ENCODE measurements at regions not wholly inside any gene's neighbourhood (a gene's known extent, or its start where the extent isn't known, plus 50 kb on each side); places are given as distances from the start of the nearest gene placed in this dataset.

DNA sequence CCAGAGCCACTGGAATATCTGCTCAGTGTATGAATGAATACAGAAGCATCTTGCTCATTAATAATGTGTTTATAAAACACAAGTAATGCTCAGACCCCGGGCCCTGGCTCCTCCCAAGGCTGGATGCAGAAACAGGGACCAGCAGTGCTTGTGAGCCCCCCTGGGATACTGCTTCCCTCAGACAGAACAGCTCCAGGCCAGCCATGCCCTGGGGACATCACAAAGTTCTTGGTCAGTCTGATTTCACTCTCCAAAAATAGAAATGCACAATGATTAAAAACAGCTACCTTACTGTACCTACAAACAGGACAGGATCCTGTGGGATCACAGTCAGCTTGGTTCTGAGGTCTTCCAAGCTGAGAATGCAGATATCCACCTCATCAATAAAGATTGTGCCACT is 68.2 kb downstream of the ABCC12 start:
- H3K4me3 ChIP-seq (replicated peaks in 1 of 3; ENCODE audit: insufficient read depth in 1 of 3, low read depth in 2 of 3, low read length in 3 of 3), result no peak overlapping the region
- DNase-seq (ENCODE audit: low spot score) (no peak), ATAC-seq (no peak), FAIRE-seq (no peak)
- no peaks in the 10 kb centered on the region for H4K20me1 ChIP-seq (ENCODE audit: insufficient read depth, low read length)
- peaks cover 3 to 60% of the 10 kb centered on the region in 2 experiments; a peak in 4 of 5 replicates for H3K27me3 ChIP-seq (ENCODE audit: control insufficient read depth in 1 of 2, insufficient read depth in 2 of 2, low read length in 2 of 2)
- no peaks in the 10 kb centered on the region for H3K79me2 ChIP-seq (ENCODE audit: insufficient read depth, low read length)
- no peaks in the 10 kb centered on the region for H3K36me3 ChIP-seq (replicated peaks in 1 of 2; ENCODE audit: control insufficient read depth in 1 of 2, insufficient read depth in 2 of 2, low read length in 2 of 2)
- intact Hi-C loops (cut with micrococcal nuclease; ENCODE audit: unreplicated experiment) (loop anchor here (5.0 kb wide), 1 partner anchor 1440 kb away; no protein-coding TSS in a partner anchor), in situ Hi-C loops (cut with HindIII; ENCODE audit: extremely low pct_ligation_motif_present, low pct_unique_long_range_greater_than_20kb) (no loop called here)
- H3K4me2 ChIP-seq (ENCODE audit: low read depth, low read length), result no peak overlapping the region
- H3K4me1 ChIP-seq (ENCODE audit: insufficient read depth, low read length), result no peaks in the 10 kb centered on the region
- no peaks in the 10 kb centered on the region for H3K9me3 ChIP-seq (ENCODE audit: low read length)
- BruUV-seq (replicated peaks), result no TSS peak
- H2AFZ ChIP-seq (ENCODE audit: low read length), result no peak overlapping the region
- H3K27ac ChIP-seq (ENCODE audit: extremely low read length, insufficient read depth, low read length), result no peak overlapping the region
- ChIA-PET CTCF (ENCODE audit: low intra/inter-chr PET ratio, low total read pairs) (no interaction called here), POLR2A (no interaction called here)
- 0% methylated on average over 1 of the region's 1 CpG for WGBS (ENCODE audit: low lambda C conversion rate)
- H3K9ac ChIP-seq (ENCODE audit: insufficient read depth, low read depth, low read length), result no peak overlapping the region
- TF ChIP-seq ARNTL (CRISPR knock-in tag; IDR thresholded peaks at IDR 0.05), result no peak
- no peak for TF ChIP-seq FOXK2 (IDR thresholded peaks at IDR 0.05)
- TF ChIP-seq ZNF878 (CRISPR knock-in tag; IDR thresholded peaks at IDR 0.05), result no peak
- TF ChIP-seq GTF2F1 (IDR thresholded peaks at IDR 0.05; ENCODE audit: low read length), result no peak
- TF ChIP-seq, protein P1, sequence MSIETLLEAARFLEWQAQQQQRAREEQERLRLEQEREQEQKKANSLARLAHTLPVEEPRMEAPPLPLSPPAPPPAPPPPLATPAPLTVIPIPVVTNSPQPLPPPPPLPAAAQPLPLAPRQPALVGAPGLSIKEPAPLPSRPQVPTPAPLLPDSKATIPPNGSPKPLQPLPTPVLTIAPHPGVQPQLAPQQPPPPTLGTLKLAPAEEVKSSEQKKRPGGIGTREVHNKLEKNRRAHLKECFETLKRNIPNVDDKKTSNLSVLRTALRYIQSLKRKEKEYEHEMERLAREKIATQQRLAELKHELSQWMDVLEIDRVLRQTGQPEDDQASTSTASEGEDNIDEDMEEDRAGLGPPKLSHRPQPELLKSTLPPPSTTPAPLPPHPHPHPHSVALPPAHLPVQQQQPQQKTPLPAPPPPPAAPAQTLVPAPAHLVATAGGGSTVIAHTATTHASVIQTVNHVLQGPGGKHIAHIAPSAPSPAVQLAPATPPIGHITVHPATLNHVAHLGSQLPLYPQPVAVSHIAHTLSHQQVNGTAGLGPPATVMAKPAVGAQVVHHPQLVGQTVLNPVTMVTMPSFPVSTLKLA (IDR thresholded peaks at IDR 0.05), result no peak
- TF ChIP-seq FOXK1 (CRISPR knock-in tag; IDR thresholded peaks at IDR 0.05; ENCODE audit: borderline replicate concordance, low read depth), result no peak
- no peak for TF ChIP-seq FOXP1 (IDR thresholded peaks at IDR 0.05)
- TF ChIP-seq FOXP1 (CRISPR knock-in tag; IDR thresholded peaks at IDR 0.05), result no peak
- TF ChIP-seq KLF6 (CRISPR knock-in tag; IDR thresholded peaks at IDR 0.05), result no peak
- TF ChIP-seq, protein P2, sequence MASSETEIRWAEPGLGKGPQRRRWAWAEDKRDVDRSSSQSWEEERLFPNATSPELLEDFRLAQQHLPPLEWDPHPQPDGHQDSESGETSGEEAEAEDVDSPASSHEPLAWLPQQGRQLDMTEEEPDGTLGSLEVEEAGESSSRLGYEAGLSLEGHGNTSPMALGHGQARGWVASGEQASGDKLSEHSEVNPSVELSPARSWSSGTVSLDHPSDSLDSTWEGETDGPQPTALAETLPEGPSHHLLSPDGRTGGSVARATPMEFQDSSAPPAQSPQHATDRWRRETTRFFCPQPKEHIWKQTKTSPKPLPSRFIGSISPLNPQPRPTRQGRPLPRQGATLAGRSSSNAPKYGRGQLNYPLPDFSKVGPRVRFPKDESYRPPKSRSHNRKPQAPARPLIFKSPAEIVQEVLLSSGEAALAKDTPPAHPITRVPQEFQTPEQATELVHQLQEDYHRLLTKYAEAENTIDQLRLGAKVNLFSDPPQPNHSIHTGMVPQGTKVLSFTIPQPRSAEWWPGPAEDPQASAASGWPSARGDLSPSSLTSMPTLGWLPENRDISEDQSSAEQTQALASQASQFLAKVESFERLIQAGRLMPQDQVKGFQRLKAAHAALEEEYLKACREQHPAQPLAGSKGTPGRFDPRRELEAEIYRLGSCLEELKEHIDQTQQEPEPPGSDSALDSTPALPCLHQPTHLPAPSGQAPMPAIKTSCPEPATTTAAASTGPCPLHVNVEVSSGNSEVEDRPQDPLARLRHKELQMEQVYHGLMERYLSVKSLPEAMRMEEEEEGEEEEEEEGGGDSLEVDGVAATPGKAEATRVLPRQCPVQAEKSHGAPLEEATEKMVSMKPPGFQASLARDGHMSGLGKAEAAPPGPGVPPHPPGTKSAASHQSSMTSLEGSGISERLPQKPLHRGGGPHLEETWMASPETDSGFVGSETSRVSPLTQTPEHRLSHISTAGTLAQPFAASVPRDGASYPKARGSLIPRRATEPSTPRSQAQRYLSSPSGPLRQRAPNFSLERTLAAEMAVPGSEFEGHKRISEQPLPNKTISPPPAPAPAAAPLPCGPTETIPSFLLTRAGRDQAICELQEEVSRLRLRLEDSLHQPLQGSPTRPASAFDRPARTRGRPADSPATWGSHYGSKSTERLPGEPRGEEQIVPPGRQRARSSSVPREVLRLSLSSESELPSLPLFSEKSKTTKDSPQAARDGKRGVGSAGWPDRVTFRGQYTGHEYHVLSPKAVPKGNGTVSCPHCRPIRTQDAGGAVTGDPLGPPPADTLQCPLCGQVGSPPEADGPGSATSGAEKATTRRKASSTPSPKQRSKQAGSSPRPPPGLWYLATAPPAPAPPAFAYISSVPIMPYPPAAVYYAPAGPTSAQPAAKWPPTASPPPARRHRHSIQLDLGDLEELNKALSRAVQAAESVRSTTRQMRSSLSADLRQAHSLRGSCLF (CRISPR knock-in tag; IDR thresholded peaks at IDR 0.05; ENCODE audit: borderline replicate concordance), result no peak
- TF ChIP-seq PAF1 (CRISPR knock-in tag; IDR thresholded peaks at IDR 0.05), result no peak
- TF ChIP-seq KMT2A (CRISPR knock-in tag; IDR thresholded peaks at IDR 0.05), result no peak
- no peak for TF ChIP-seq MBD4 (IDR thresholded peaks at IDR 0.05; ENCODE audit: borderline replicate concordance, low read length)
- no peak for TF ChIP-seq ZNF234 (CRISPR knock-in tag; conservative IDR thresholded peaks at IDR 0.05)
- TF ChIP-seq DMAP1 (CRISPR knock-in tag; IDR thresholded peaks at IDR 0.05), result no peak
- TF ChIP-seq HNF4A (CRISPR knock-in tag; IDR thresholded peaks at IDR 0.05), result no peak
